ENCODE measurements at regions not wholly inside any gene's neighbourhood (a gene's known extent, or its start where the extent isn't known, plus 50 kb on each side); places are given as distances from the start of the nearest gene placed in this dataset.

DNA sequence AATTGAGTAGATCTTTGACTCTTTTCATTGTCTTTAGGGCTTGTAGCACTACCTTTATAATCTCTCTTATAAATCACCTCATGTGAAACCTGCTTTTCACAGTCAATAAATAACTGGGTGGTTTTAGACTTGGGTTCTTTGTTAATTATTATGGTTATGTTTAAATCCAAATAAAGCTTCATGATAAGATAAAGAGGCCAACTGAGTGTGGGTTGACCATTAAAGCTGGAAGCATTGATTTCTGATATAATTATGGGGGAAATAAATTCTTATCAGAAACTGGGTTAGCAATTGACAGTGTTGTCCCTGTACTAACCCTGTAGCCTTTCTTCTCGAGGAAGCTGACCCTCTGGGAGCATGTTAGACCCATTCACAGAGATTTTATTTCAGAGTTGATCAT is 384.7 kb upstream of the LCORL start:
- no peak for TF ChIP-seq CTCF (IDR thresholded peaks at IDR 0.05; ENCODE audit: control extremely low read depth, extremely low read depth, low read depth, missing control alignments)
- CTCF ChIA-PET = interaction anchor here (0.8 to 1.2 kb wide), 3 partner anchors 11 to 88 kb away, joined by 3 read pairs; no protein-coding TSS in a partner anchor
- POLR2A ChIA-PET = no interaction called here
- no peak for DNase-seq (ENCODE audit: extremely low spot score)

DNA sequence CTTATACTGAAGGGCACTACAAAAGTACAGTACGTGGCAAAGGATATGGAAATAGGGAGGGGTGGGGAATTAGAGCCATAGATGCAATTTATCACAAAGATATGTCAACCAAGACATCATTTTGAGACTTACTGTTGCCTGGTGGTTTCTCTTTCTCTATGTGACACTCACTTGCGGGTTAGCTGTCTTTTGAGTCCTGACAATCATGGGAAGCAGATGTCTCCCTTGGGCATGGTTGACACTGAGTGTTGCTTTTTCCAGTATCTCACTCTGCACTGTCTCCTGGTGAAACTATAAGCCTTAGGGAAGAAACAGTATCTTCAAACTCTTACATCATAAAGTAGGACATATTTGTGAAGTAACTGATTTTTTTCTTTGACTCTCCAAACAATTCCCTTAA is 383.5 kb upstream of the LCORL start:
- TF ChIP-seq CTCF (IDR thresholded peaks at IDR 0.05; ENCODE audit: control extremely low read depth, extremely low read depth, low read depth, missing control alignments) = no peak
- DNase-seq (ENCODE audit: extremely low spot score) = no peak
- CTCF ChIA-PET = no interaction called here
- POLR2A ChIA-PET = no interaction called here

GRCh38 chr4:18404642-18405041 is 383.1 kb upstream of the LCORL start:
- ChIA-PET POLR2A (no interaction called here), CTCF (no interaction called here)
- no peak for DNase-seq (ENCODE audit: extremely low spot score)
- TF ChIP-seq CTCF (IDR thresholded peaks at IDR 0.05; ENCODE audit: control extremely low read depth, extremely low read depth, low read depth, missing control alignments) = no peak

GRCh38 chr4:18403327-18403726 is 381.8 kb upstream of the LCORL start:
- TF ChIP-seq CTCF (IDR thresholded peaks at IDR 0.05; ENCODE audit: control extremely low read depth, extremely low read depth, low read depth, missing control alignments) = no peak
- no peak for DNase-seq (ENCODE audit: extremely low spot score)
- POLR2A ChIA-PET = no interaction called here
- CTCF ChIA-PET = no interaction called here

DNA sequence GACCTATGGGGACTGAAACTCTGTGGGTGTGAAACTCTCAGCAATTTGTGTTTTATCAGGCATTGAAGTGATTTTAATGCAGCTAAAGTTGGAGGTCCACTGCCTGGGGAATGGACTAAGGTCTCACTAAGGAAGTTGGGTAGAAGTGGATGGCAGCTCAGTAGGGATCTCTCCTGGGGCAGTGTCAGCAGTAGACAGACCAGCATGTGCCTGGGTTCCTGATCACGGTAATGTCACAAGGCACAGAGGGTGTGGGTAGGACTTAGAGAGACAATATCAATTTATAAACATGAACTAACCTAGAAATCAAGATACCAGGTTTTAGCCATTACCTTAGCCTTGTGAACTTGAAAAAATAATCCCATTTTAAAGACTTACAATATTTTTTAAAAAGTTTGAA is 380.3 kb upstream of the LCORL start:
- no peak for DNase-seq (ENCODE audit: extremely low spot score)
- TF ChIP-seq CTCF (IDR thresholded peaks at IDR 0.05; ENCODE audit: control extremely low read depth, extremely low read depth, low read depth, missing control alignments) = no peak
- ChIA-PET CTCF (no interaction called here), POLR2A (no interaction called here)

DNA sequence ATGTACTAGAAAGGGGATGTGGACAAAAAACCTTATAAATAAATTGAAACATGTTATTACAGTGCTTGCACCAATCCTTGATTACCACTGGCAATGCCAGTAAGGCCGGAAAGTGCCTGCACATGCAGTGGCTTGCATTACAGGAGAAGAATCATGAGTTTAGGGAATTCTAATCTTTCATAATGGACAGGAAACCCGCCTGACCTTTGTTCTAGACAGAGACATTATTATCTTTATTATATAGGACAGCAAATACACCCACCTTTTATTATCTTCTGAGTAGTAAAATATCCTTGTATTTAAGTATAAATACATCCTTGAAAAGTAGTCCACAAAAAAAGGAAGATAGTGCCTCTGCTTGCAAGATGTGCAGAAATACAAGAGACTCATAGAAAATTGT is 379.9 kb upstream of the LCORL start:
- CTCF ChIA-PET = no interaction called here
- no peak for DNase-seq (ENCODE audit: extremely low spot score)
- POLR2A ChIA-PET = no interaction called here
- TF ChIP-seq CTCF (IDR thresholded peaks at IDR 0.05; ENCODE audit: control extremely low read depth, extremely low read depth, low read depth, missing control alignments) = no peak

- CTCF ChIA-PET = no interaction called here
- TF ChIP-seq CTCF (IDR thresholded peaks at IDR 0.05; ENCODE audit: control extremely low read depth, extremely low read depth, low read depth, missing control alignments) = no peak
- POLR2A ChIA-PET = no interaction called here
- DNase-seq (ENCODE audit: extremely low spot score) = no peak
Measured at GRCh38 chr4:18398661-18399060, 377.1 kb upstream of the LCORL start.

Data from GM10248 (cell line).